Fibroblast of lung (primary cell): ENCODE measurements at regions not wholly inside any gene's neighbourhood (a gene's known extent, or its start where the extent isn't known, plus 50 kb on each side); places are given as distances from the start of the nearest gene placed in this dataset.

Experiments used
- EZH2 ChIP-seq: IDR thresholded peaks from 2 replicates; pipeline ENCODE4 v1.5.1; 2012; ENCODE audit warnings: low read length, control low read depth, mild to moderate bottlenecking; ENCODE audit errors: missing control alignments
- TF ChIP-seq, protein P1 (sequence below), 2 donors: IDR thresholded peaks in 1 of 2; conservative IDR thresholded peaks in 1 of 2; 1 replicate in 1 of 2; 2 replicates in 1 of 2; pipeline ENCODE4 v1.5.1; 2011 to 2012; ENCODE audit warnings: low read length in 2 of 2, control low read depth in 1 of 2, inconsistent platforms in 1 of 2, low read depth in 1 of 2, mild to moderate bottlenecking in 1 of 2

GRCh38 chr3:195012100-195012499 is 258.9 kb downstream of the XXYLT1 start:
- TF ChIP-seq, protein P1, sequence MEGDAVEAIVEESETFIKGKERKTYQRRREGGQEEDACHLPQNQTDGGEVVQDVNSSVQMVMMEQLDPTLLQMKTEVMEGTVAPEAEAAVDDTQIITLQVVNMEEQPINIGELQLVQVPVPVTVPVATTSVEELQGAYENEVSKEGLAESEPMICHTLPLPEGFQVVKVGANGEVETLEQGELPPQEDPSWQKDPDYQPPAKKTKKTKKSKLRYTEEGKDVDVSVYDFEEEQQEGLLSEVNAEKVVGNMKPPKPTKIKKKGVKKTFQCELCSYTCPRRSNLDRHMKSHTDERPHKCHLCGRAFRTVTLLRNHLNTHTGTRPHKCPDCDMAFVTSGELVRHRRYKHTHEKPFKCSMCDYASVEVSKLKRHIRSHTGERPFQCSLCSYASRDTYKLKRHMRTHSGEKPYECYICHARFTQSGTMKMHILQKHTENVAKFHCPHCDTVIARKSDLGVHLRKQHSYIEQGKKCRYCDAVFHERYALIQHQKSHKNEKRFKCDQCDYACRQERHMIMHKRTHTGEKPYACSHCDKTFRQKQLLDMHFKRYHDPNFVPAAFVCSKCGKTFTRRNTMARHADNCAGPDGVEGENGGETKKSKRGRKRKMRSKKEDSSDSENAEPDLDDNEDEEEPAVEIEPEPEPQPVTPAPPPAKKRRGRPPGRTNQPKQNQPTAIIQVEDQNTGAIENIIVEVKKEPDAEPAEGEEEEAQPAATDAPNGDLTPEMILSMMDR (conservative IDR thresholded peaks at IDR 0.05 in 1 of 2, IDR thresholded peaks at IDR 0.05 in 1 of 2; ENCODE audit: low read depth in 1 of 2, low read length in 2 of 2): no peak
- TF ChIP-seq EZH2: no peak
